ENCODE measurements at regions not wholly inside any gene's neighbourhood (a gene's known extent, or its start where the extent isn't known, plus 50 kb on each side); places are given as distances from the start of the nearest gene placed in this dataset.

- no peak for DNase-seq
These were observed 118.4 kb upstream of the SLC7A1 start for GRCh38 chr13:29713839-29714238.

- DNase-seq: no peak
These were observed 116.3 kb upstream of the SLC7A1 start for GRCh38 chr13:29711776-29712175.

- DNase-seq: no peak
These were observed 115.0 kb upstream of the SLC7A1 start for GRCh38 chr13:29710511-29710910.

GRCh38 chr13:29709407-29710069, 114.0 kb upstream of the SLC7A1 start:
- no peak for DNase-seq

GRCh38 chr13:29707876-29708543, 112.5 kb upstream of the SLC7A1 start:
- peak; percentile 33 for DNase-seq

GRCh38 chr13:29706923-29707322, 111.4 kb upstream of the SLC7A1 start:
- no peak for DNase-seq

GRCh38 chr13:29704648-29705047, 109.2 kb upstream of the SLC7A1 start:
- no peak for DNase-seq

- no peak for DNase-seq
These were observed 107.9 kb upstream of the SLC7A1 start for GRCh38 chr13:29703421-29703820.

GRCh38 chr13:29702912-29703351, 107.4 kb upstream of the SLC7A1 start:
- DNase-seq: no peak

- no peak for DNase-seq
These were observed 102.6 kb upstream of the SLC7A1 start for GRCh38 chr13:29698106-29698505.

GRCh38 chr13:29696606-29697005, 101.1 kb upstream of the SLC7A1 start:
- DNase-seq: no peak

GRCh38 chr13:29693275-29693945, 97.9 kb upstream of the SLC7A1 start:
- DNase-seq: no peak

- no peak for DNase-seq
These were observed 94.1 kb upstream of the SLC7A1 start for GRCh38 chr13:29689548-29689947.

- DNase-seq: no peak
These were observed 92.7 kb upstream of the SLC7A1 start for GRCh38 chr13:29688193-29688592.

GRCh38 chr13:29684441-29684840, 89.0 kb upstream of the SLC7A1 start:
- DNase-seq: no peak

- DNase-seq: no peak
These were observed 87.6 kb upstream of the SLC7A1 start for GRCh38 chr13:29683041-29683440.

- DNase-seq: no peak
These were observed 86.4 kb upstream of the SLC7A1 start for GRCh38 chr13:29681864-29682263.

GRCh38 chr13:29679396-29680053, 84.0 kb upstream of the SLC7A1 start:
- DNase-seq: no peak

GRCh38 chr13:29677627-29678026, 82.1 kb upstream of the SLC7A1 start:
- no peak for DNase-seq

GRCh38 chr13:29676941-29677452, 81.5 kb upstream of the SLC7A1 start:
- DNase-seq: no peak

- DNase-seq: no peak
These were observed 81.0 kb upstream of the SLC7A1 start for GRCh38 chr13:29676535-29676934.

GRCh38 chr13:29674532-29674931, 79.0 kb upstream of the SLC7A1 start:
- DNase-seq: no peak

- no peak for DNase-seq
These were observed 69.1 kb upstream of the SLC7A1 start for GRCh38 chr13:29664591-29664990.

All from CD4-positive, alpha-beta T cell treated with Interleukin-6 for 4 hours (primary cell).